ENCODE measurements at regions not wholly inside any gene's neighbourhood (a gene's known extent, or its start where the extent isn't known, plus 50 kb on each side); places are given as distances from the start of the nearest gene placed in this dataset.
A peak's percentile ranks its signal among the peaks of the same experiment; 100 is the strongest.

GRCh38 chr18:61989138-61989537, 96.3 kb upstream of the RNF152 start:
- DNase-seq (ENCODE audit: low read depth), result no peak

DNA sequence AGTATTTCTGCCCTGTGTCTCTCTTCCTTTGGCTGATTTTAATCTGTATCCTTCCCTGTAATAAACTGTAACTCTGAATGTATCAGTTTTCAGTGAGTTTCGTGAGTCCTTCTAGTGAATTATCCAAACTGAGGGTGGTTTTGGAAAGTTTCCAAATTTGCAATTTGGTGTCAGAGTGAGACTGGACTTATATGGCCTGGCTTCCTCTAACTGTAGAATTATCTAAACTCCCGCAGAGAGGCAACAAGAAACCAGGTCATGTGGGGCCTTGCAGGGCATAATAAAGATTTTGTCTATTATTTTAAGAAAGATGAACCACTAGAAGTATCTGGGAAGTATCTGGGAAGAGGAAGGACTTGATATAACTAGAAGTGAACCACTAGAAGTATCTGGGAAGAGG, 95.3 kb upstream of the RNF152 start:
- DNase-seq (ENCODE audit: low read depth), result no peak

- DNase-seq (ENCODE audit: low read depth), result no peak
These were observed 92.9 kb upstream of the RNF152 start for GRCh38 chr18:61985681-61986080.

GRCh38 chr18:61984349-61984748, 91.5 kb upstream of the RNF152 start:
- no peak for DNase-seq (ENCODE audit: low read depth)

DNA sequence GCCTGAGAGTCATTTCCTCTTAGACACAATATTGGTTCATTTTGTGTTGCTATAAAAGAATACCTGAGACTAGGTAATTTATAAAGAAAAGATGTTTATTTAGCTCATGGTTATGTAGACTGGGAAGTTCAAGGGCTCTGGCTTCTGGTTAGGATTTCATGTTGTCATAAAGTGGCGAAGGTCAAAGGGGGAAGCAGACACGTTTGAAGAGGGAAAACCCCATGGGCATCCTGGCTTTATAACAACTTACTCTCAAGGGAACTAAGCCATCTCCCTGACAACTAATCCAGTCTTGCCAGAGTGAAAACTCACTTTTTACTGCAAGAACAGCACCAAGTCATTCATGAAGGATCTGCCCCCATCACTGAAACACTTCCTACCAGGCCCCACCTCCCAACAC, 89.7 kb upstream of the RNF152 start:
- no peak for DNase-seq (ENCODE audit: low read depth)

- no peak for DNase-seq (ENCODE audit: low read depth)
These were observed 87.5 kb upstream of the RNF152 start for GRCh38 chr18:61980355-61980754.

GRCh38 chr18:61975526-61976326, 82.9 kb upstream of the RNF152 start:
- no peak for DNase-seq (ENCODE audit: low read depth)

DNA sequence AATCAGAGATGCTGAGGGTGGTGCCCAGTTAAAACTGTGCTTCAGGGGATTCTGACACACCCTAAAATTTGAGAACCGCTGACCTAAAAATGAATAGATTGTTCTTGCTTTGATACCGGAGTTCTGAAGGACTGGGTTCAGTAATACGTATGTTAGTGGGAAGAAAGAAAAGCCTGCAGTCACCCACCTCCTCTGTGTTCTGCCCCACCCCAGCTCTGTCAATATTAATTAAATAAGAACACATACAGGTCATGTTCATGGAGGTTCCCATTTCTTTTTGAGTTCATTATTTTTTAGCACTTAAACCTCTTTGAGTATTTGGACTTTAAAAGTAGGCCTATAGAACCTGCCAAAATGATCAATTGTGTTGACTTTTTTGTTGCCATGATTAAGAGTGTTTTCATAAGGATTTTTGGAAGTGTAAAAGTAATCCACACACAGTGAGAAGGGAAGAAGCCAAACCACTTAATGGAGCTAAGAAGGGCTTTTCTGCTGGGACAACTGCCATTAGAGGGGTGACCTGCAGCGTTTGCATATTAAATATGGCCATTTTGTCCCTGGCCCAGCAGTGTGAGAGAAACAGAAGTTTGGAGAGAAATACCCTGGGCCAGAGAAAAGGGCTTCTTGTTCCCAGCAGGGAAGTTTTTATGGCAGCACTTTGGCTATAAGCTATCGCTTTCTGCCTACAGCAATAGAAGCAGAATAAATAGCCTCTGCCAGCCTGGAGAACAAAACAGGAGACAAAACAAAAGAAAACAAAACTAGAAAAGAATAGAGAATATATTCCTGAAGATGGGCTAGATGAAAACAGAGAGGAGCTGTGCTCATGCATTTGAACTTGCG, 80.7 kb upstream of the RNF152 start:
- no peak for DNase-seq (ENCODE audit: low read depth)

- no peak for DNase-seq (ENCODE audit: low read depth)
These were observed 79.8 kb upstream of the RNF152 start for GRCh38 chr18:61972389-61973264.

- DNase-seq (ENCODE audit: low read depth), result no peak
These were observed 74.6 kb upstream of the RNF152 start for GRCh38 chr18:61967252-61967891.

DNA sequence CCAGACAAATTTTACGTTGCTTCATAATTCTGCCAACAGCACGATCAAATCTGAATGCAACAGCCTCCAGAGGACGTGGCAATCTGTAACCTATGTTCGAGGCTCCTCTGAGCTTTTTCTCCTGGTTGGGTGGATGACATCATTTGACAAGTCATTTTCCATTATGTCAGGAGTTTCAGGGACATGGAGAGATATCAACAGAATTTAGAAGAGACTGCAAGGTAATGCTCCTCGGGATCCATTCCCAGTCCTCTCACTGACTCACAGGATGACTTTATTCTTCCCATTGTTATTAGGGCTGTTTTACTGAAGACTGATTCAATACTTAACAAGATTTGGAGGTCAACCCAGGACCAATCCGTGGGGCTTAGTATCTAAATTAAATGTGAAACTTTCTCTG, 72.5 kb upstream of the RNF152 start:
- DNase-seq (ENCODE audit: low read depth), result no peak

DNA sequence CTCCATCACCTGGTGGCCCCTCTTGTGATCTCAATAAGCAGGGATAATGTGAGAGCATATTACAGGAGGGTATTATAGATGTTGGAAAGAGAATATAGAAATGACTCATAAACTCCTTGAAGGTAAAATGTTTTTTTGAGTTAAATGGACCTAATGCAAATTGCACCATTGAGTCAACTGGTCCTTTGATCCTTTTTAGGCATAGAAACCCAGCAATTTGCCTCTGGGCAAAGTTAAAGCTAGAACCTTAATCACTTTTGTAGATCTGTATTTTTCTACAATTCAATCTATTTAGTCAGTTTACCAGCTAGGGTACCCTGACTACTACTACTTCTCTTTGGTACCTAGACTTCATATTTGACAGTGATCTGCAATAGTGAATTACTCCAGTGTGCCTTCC, 71.8 kb upstream of the RNF152 start:
- DNase-seq (ENCODE audit: low read depth), result no peak

- no peak for DNase-seq (ENCODE audit: low read depth)
These were observed 70.9 kb upstream of the RNF152 start for GRCh38 chr18:61963705-61964104.

DNA sequence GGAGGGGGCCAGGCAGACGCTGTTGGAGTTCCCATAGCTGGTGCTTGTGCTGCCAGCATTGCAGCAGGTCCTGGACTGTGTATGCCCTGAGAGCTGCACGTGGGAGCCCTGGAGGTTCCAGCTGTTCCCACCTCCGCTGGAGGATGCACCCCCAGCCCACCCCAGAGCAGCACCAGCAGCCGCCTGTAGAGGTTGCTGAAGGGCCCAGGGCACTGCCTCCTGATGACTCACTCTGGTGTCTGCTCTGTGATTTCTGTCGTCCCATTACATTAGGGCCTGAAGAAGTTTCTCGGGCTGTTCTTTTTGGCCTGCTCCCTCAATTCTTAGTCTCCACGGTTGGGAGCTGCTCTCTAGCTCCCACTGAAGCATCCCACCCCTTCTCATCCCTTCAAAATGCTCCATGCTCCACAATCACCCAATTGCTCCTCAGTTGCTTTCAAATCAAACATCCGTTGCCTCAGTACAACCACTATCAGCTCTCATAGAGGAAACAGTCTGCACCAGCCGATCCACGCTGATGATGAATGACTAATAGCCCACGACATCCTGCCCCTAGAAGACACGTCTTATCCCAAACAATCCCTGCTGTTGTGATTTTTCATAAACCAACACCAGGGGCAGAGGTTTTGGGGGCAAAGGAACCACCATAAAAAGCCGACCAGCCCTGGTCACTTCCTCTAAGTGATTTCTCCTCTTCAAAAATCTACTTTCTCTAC, 65.2 kb upstream of the RNF152 start:
- DNase-seq (ENCODE audit: low read depth), result no peak

DNA sequence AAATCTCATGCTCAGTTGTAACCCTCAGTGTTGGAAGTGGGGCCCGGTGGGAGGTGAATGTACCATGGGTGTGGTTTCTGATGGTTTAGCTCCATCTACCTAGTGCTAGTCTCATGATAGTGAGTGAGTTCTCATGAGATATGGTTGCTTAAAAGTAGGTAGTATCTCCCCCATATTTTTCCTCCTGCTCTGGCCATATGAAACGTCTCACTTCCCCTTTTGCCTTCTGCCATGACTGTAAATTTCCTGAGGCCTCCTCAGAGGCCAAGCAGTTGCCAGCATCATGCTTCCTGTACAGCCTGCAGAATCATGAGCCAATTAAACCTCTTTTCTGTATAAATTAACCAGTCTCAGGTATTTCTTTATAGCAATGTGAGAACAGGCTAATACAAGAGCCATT, 62.8 kb upstream of the RNF152 start:
- DNase-seq (ENCODE audit: low read depth), result no peak

DNA sequence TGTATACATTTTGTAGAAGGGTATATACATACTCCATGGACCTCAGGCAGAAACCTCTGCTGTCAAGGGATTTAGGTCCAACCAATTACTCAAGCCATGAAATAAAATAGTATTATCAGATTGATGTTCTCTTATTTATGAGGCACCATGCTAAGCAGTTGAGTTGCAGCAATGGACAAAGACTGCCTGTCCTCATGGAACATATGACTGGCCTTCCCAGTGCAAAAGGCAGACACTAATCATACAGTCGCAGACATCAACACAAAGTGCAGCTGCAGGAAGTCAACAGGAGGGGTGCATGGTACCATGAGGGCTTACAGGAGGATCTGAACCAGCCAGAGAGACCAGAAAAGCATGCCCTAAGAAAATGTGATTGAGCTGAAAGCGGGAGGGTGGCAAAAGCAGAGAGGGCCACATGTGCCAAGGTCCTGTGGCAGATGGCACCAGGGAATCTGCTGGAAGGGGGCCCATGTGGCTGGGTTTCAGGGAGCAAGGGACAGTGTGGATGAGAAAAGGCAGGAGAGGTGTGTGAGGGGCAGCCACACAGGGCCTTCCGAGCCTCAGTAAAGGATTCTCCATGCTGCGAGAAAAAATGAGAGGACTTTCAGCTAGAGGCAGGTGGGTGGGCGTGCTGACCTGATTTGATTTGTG, 61.4 kb upstream of the RNF152 start:
- no peak for DNase-seq (ENCODE audit: low read depth)

DNA sequence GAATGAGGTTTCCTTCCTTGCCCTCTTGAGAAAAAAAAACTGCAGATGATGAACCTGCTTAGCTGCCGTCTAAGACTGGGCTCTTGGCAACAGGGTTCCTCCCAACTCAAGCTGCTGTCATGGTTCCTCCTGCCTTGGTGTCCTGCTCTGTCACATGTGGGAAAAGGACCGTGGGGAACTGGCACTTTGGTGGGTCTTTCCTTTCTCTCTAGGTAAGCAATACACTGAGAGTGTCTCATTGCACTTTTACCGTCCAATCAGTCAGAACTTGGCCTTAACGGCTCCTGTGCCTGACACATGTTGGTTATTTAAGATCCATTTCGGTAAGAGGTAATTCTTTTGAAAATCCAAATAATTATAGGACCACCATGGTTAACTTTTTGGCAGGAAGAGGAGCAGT, 60.8 kb upstream of the RNF152 start:
- DNase-seq (ENCODE audit: low read depth), result no peak

GRCh38 chr18:61953161-61953560, 60.4 kb upstream of the RNF152 start:
- no peak for DNase-seq (ENCODE audit: low read depth)

DNA sequence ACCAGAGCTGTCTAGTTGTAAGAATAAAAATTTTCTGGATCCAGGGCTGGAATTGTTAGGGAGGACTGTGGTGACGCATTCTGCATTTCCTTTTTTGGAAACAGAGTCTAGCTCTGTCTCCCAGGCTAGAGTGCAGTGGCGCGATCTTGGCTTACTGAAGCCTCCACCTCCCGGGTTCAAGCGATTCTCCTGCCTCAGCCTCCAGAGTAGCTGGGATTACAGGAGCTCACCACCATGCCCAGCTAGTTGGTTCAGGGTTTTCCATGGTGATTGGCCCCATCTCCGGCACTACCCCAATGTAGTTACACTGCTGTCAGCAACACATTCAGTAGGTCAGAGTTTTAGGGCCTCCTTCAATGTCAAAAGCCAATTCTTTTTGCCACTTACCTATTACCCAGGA, 58.6 kb upstream of the RNF152 start:
- no peak for DNase-seq (ENCODE audit: low read depth)

- no peak for DNase-seq (ENCODE audit: low read depth)
These were observed 57.6 kb upstream of the RNF152 start for GRCh38 chr18:61950371-61950770.

GRCh38 chr18:61949946-61950345, 57.1 kb upstream of the RNF152 start:
- DNase-seq (ENCODE audit: low read depth), result peak; percentile 30
